ENCODE measurements at regions not wholly inside any gene's neighbourhood (a gene's known extent, or its start where the extent isn't known, plus 50 kb on each side); places are given as distances from the start of the nearest gene placed in this dataset.
"Not testable (repeated sequence)": the region's sequence is repeated elsewhere in the genome, so short reads cannot be mapped to it uniquely, and the experiment has no call there.

DNA sequence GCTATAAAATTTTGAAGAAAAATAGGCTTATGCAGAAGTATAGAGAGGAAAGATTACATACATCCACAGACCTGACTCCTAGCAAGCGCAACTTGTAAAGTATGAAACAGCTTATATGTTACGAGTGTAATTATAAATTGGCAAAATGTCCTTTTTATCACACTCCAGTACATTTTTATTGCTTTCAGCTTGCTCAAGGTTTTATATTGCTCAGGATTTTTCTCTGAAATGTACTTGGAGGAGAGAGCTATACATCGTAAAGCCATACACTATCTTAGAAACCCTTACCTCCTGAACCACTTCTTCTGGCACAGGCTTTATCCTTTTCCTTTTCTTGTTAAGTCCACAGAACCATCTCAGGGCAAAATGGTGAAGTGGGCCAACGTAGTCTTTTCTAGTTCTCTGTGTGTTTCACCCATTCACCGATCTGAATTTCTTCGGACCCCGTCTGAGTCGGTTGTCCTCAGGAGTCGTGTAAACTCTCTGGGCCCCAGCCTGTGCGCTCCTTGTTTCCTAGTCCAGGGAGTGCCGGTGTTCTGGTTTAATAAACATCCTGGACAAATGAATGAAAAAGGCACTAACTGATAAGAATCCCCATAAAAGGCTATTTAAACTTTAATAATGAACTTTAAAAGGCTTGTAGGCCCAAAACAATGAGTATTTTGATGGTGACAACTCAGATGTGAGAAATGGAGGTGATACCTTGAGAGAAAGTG is 150.2 kb upstream of the SPATA31A3 start:
- WGBS (ENCODE audit: insufficient coverage, low lambda C conversion rate) = no CpG with 5 or more reads among the region's 11 CpGs
- not testable (repeated sequence) for H3K4me1 ChIP-seq (ENCODE audit: control insufficient read depth, insufficient read depth, low read length); H3K27me3 ChIP-seq (ENCODE audit: control insufficient read depth, insufficient read depth, low read length); H3K27ac ChIP-seq (ENCODE audit: low read length); DNase-seq; H3K36me3 ChIP-seq (ENCODE audit: control insufficient read depth, insufficient read depth, low read length); H3K9me3 ChIP-seq (ENCODE audit: control insufficient read depth, low read depth, low read length); H3K4me3 ChIP-seq (ENCODE audit: low read length)

DNA sequence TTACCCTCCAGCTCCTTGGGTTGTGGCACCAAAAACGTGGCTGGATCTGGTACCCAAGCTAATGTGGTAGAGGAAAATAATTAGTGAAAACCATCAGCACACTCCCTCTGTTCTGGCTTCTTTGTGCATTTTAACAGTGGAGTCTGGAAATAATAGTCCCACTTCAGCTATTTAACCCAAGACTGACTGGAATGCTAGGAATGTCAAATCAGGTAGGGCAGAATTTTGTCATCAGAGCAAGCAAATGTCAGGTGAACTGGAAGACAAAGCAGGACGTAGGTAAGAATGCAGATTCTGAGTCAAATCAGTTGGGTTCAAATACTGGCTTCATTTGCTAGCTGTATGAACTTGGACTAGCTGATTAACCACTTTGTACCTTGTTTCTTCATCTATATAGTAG is 144.0 kb upstream of the SPATA31A3 start:
- not testable (repeated sequence) for H3K4me3 ChIP-seq (ENCODE audit: low read length); H3K9me3 ChIP-seq (ENCODE audit: control insufficient read depth, low read depth, low read length); H3K36me3 ChIP-seq (ENCODE audit: control insufficient read depth, insufficient read depth, low read length); H3K4me1 ChIP-seq (ENCODE audit: control insufficient read depth, insufficient read depth, low read length); H3K27me3 ChIP-seq (ENCODE audit: control insufficient read depth, insufficient read depth, low read length); DNase-seq; H3K27ac ChIP-seq (ENCODE audit: low read length)
- no CpG with 5 or more reads among the region's 2 CpGs for WGBS (ENCODE audit: insufficient coverage, low lambda C conversion rate)

DNA sequence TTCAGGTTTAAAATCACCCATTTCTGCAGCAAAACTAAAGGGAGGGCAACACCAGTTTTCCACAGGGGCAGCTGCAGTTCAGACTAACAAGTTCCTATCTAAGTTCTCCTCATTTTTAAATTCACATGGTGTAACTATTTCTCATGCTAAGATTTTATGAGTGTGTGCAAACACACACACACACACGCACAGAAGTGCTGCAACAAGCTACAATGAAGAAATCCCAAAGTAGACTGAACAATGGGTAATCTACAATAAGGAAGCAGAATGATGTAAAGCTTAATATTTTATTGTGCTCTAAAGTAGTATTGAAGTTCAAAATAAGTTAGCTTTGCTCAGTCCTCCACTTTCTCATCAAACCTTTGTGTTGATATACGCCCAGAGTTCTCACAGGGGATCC is 140.8 kb upstream of the SPATA31A3 start:
- not testable (repeated sequence) for H3K27me3 ChIP-seq (ENCODE audit: control insufficient read depth, insufficient read depth, low read length); DNase-seq
- WGBS (ENCODE audit: insufficient coverage, low lambda C conversion rate) = no CpG with 5 or more reads among the region's 2 CpGs

GRCh38 chr9:67116761-67117160 is 124.4 kb upstream of the SPATA31A3 start:
- not testable (repeated sequence) for H3K9me3 ChIP-seq (ENCODE audit: control insufficient read depth, low read depth, low read length); H3K27ac ChIP-seq (ENCODE audit: low read length); H3K4me3 ChIP-seq (ENCODE audit: low read length); H3K27me3 ChIP-seq (ENCODE audit: control insufficient read depth, insufficient read depth, low read length); H3K4me1 ChIP-seq (ENCODE audit: control insufficient read depth, insufficient read depth, low read length); H3K36me3 ChIP-seq (ENCODE audit: control insufficient read depth, insufficient read depth, low read length); DNase-seq
- WGBS (ENCODE audit: insufficient coverage, low lambda C conversion rate) = no CpG with 5 or more reads among the region's 6 CpGs

More for the DNA sequence above, 140.8 kb upstream of the SPATA31A3 start:
- not testable (repeated sequence) for H3K9me3 ChIP-seq (ENCODE audit: control insufficient read depth, low read depth, low read length); H3K36me3 ChIP-seq (ENCODE audit: control insufficient read depth, insufficient read depth, low read length); H3K4me3 ChIP-seq (ENCODE audit: low read length); H3K27ac ChIP-seq (ENCODE audit: low read length); H3K4me1 ChIP-seq (ENCODE audit: control insufficient read depth, insufficient read depth, low read length)

GRCh38 chr9:67112148-67112547 is 119.8 kb upstream of the SPATA31A3 start:
- H3K4me3 ChIP-seq (ENCODE audit: low read length); H3K27ac ChIP-seq (ENCODE audit: low read length); H3K9me3 ChIP-seq (ENCODE audit: control insufficient read depth, low read depth, low read length); DNase-seq; H3K36me3 ChIP-seq (ENCODE audit: control insufficient read depth, insufficient read depth, low read length); H3K4me1 ChIP-seq (ENCODE audit: control insufficient read depth, insufficient read depth, low read length); H3K27me3 ChIP-seq (ENCODE audit: control insufficient read depth, insufficient read depth, low read length): not testable (repeated sequence)
- no CpG with 5 or more reads among the region's 4 CpGs for WGBS (ENCODE audit: insufficient coverage, low lambda C conversion rate)

DNA sequence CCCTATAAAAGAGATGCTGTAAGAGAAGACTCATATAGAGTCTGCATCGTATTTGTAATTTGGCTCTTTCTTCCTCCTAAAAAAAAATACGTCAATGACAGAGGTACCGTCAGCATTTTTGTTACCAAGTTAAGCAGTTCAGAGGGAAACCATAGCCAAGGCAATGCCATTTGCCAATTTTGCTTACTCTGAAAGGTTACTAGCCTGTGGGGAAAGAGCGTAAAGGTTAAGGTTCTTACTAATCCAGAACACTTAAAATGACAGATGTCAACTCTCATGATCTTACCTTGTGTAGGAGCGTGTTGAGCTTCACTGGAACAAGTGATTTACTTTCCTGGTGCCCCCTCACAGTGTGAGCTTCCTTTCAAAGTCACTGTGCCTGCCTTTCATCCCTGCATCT is 119.4 kb upstream of the SPATA31A3 start:
- DNase-seq; H3K4me3 ChIP-seq (ENCODE audit: low read length); H3K27ac ChIP-seq (ENCODE audit: low read length); H3K9me3 ChIP-seq (ENCODE audit: control insufficient read depth, low read depth, low read length); H3K36me3 ChIP-seq (ENCODE audit: control insufficient read depth, insufficient read depth, low read length); H3K4me1 ChIP-seq (ENCODE audit: control insufficient read depth, insufficient read depth, low read length); H3K27me3 ChIP-seq (ENCODE audit: control insufficient read depth, insufficient read depth, low read length): not testable (repeated sequence)
- no CpG with 5 or more reads among the region's 5 CpGs for WGBS (ENCODE audit: insufficient coverage, low lambda C conversion rate)

GRCh38 chr9:67109859-67110258 is 117.5 kb upstream of the SPATA31A3 start:
- WGBS (ENCODE audit: insufficient coverage, low lambda C conversion rate) = no CpG with 5 or more reads among the region's 1 CpG
- H3K9me3 ChIP-seq (ENCODE audit: control insufficient read depth, low read depth, low read length); H3K27ac ChIP-seq (ENCODE audit: low read length); H3K4me3 ChIP-seq (ENCODE audit: low read length); H3K27me3 ChIP-seq (ENCODE audit: control insufficient read depth, insufficient read depth, low read length); DNase-seq; H3K4me1 ChIP-seq (ENCODE audit: control insufficient read depth, insufficient read depth, low read length); H3K36me3 ChIP-seq (ENCODE audit: control insufficient read depth, insufficient read depth, low read length): not testable (repeated sequence)

GRCh38 chr9:67106659-67107058 is 114.3 kb upstream of the SPATA31A3 start:
- H3K36me3 ChIP-seq (ENCODE audit: control insufficient read depth, insufficient read depth, low read length); H3K9me3 ChIP-seq (ENCODE audit: control insufficient read depth, low read depth, low read length); DNase-seq; H3K27me3 ChIP-seq (ENCODE audit: control insufficient read depth, insufficient read depth, low read length); H3K4me1 ChIP-seq (ENCODE audit: control insufficient read depth, insufficient read depth, low read length); H3K4me3 ChIP-seq (ENCODE audit: low read length); H3K27ac ChIP-seq (ENCODE audit: low read length): not testable (repeated sequence)
- WGBS (ENCODE audit: insufficient coverage, low lambda C conversion rate) = no CpG with 5 or more reads among the region's 3 CpGs

DNA sequence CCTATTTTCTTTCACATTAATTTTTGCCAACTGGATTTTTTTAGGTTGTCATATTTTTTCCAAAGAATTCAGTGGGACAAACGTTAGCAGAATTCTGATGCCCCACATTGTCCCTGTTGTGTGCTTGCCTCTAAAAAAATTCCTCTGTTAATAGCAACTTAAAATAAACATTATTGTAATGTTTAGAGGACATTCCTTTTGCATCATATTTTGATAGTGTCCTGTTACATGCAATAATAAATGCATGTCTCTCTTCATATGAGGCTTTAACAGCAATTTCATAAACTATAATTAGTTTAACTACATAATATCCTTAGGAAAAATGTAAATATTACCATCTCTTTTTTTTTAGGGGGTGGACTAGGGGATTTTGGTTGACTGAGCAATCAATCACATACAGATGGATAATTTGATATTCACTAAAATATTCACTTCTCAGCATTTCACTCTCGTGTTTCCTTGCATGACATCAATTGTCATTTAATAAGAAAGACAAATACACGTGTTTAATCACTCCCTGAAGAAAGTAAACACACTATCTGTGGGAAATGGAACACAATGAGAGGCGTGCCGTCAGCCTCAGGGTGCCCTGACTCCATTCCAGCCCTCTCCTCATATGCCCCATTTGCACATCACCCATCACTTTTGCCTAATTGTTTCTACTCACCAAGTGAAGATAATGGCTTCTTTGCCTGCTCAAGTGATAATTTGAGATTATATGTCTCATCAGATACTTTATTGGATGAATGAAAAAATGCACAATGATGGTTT is 110.3 kb upstream of the SPATA31A3 start:
- not testable (repeated sequence) for H3K27me3 ChIP-seq (ENCODE audit: control insufficient read depth, insufficient read depth, low read length); H3K9me3 ChIP-seq (ENCODE audit: control insufficient read depth, low read depth, low read length); H3K27ac ChIP-seq (ENCODE audit: low read length); DNase-seq; H3K4me3 ChIP-seq (ENCODE audit: low read length); H3K4me1 ChIP-seq (ENCODE audit: control insufficient read depth, insufficient read depth, low read length); H3K36me3 ChIP-seq (ENCODE audit: control insufficient read depth, insufficient read depth, low read length)
- no CpG with 5 or more reads among the region's 5 CpGs for WGBS (ENCODE audit: insufficient coverage, low lambda C conversion rate)

DNA sequence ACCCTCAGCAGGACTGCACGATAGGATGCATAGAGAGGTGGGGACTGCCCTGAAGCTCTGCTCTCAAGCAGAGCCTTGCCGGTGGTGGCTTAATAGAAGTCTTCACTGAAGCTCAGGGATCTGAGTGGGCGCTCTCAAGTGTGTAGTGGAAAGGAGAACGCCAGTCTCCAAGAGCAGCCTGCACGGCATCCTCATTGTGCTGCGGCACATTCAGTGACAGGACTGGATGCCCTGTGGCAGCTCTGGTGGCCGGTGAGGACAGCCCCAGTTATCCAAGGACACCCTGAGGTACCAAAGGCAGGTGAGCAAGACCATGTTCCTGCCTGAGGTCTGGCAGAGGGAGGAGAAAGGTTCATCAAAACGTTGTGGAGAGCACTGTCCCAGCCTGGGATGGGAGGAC is 98.8 kb upstream of the SPATA31A3 start:
- DNase-seq; H3K4me1 ChIP-seq (ENCODE audit: control insufficient read depth, insufficient read depth, low read length); H3K36me3 ChIP-seq (ENCODE audit: control insufficient read depth, insufficient read depth, low read length); H3K9me3 ChIP-seq (ENCODE audit: control insufficient read depth, low read depth, low read length); H3K27ac ChIP-seq (ENCODE audit: low read length); H3K4me3 ChIP-seq (ENCODE audit: low read length); H3K27me3 ChIP-seq (ENCODE audit: control insufficient read depth, insufficient read depth, low read length): not testable (repeated sequence)
- WGBS (ENCODE audit: insufficient coverage, low lambda C conversion rate) = no CpG with 5 or more reads among the region's 8 CpGs

GRCh38 chr9:67086862-67087261 is 94.5 kb upstream of the SPATA31A3 start:
- H3K36me3 ChIP-seq (ENCODE audit: control insufficient read depth, insufficient read depth, low read length); H3K27ac ChIP-seq (ENCODE audit: low read length); H3K4me3 ChIP-seq (ENCODE audit: low read length); H3K9me3 ChIP-seq (ENCODE audit: control insufficient read depth, low read depth, low read length); H3K27me3 ChIP-seq (ENCODE audit: control insufficient read depth, insufficient read depth, low read length); DNase-seq; H3K4me1 ChIP-seq (ENCODE audit: control insufficient read depth, insufficient read depth, low read length): not testable (repeated sequence)
- WGBS (ENCODE audit: insufficient coverage, low lambda C conversion rate) = no CpG with 5 or more reads among the region's 1 CpG

Data from large intestine (tissue), 3 donors.